ENCODE measurements at regions not wholly inside any gene's neighbourhood (a gene's known extent, or its start where the extent isn't known, plus 50 kb on each side); places are given as distances from the start of the nearest gene placed in this dataset.

- in situ Hi-C loops (cut with MboI; ENCODE audit: low pct_unique_long_range_greater_than_20kb, low sequenced_read_pairs, unreplicated experiment), result loop anchor here (25.0 kb wide), 1 partner anchor 618 kb away; no protein-coding TSS in a partner anchor
- no peak for DNase-seq (ENCODE audit: low spot score)
- TF ChIP-seq CTCF (IDR thresholded peaks at IDR 0.05; ENCODE audit: extremely low read depth, insufficient read depth, missing control alignments), result no peak
Observed at GRCh38 chr4:53805291-53805690, 214.0 kb upstream of the LNX1 start.

- in situ Hi-C loops (cut with MboI; ENCODE audit: low pct_unique_long_range_greater_than_20kb, low sequenced_read_pairs, unreplicated experiment), result loop anchor here (25.0 kb wide), 1 partner anchor 617 kb away; no protein-coding TSS in a partner anchor
- TF ChIP-seq CTCF (IDR thresholded peaks at IDR 0.05; ENCODE audit: extremely low read depth, insufficient read depth, missing control alignments), result peak; percentile 72
- DNase-seq (ENCODE audit: low spot score), result peak; percentile 43
Observed at GRCh38 chr4:53804719-53805118, 213.4 kb upstream of the LNX1 start.

GRCh38 chr4:53802500-53802899, 211.2 kb upstream of the LNX1 start:
- no peak for TF ChIP-seq CTCF (IDR thresholded peaks at IDR 0.05; ENCODE audit: extremely low read depth, insufficient read depth, missing control alignments)
- DNase-seq (ENCODE audit: low spot score), result no peak
- in situ Hi-C loops (cut with MboI; ENCODE audit: low pct_unique_long_range_greater_than_20kb, low sequenced_read_pairs, unreplicated experiment), result loop anchor here (25.0 kb wide), 1 partner anchor 615 kb away; no protein-coding TSS in a partner anchor

- in situ Hi-C loops (cut with MboI; ENCODE audit: low pct_unique_long_range_greater_than_20kb, low sequenced_read_pairs, unreplicated experiment), result loop anchor here (25.0 kb wide), 1 partner anchor 614 kb away; no protein-coding TSS in a partner anchor
- no peak for TF ChIP-seq CTCF (IDR thresholded peaks at IDR 0.05; ENCODE audit: extremely low read depth, insufficient read depth, missing control alignments)
- no peak for DNase-seq (ENCODE audit: low spot score)
Observed at GRCh38 chr4:53801373-53801772, 210.1 kb upstream of the LNX1 start.

GRCh38 chr4:53800741-53801140, 209.5 kb upstream of the LNX1 start:
- no peak for TF ChIP-seq CTCF (IDR thresholded peaks at IDR 0.05; ENCODE audit: extremely low read depth, insufficient read depth, missing control alignments)

GRCh38 chr4:53793096-53793495, 201.8 kb upstream of the LNX1 start:
- TF ChIP-seq CTCF (IDR thresholded peaks at IDR 0.05; ENCODE audit: extremely low read depth, insufficient read depth, missing control alignments), result no peak
- in situ Hi-C loops (cut with MboI; ENCODE audit: low pct_unique_long_range_greater_than_20kb, low sequenced_read_pairs, unreplicated experiment), result no loop called here

More at GRCh38 chr4:53800741-53801140, 209.5 kb upstream of the LNX1 start:
- in situ Hi-C loops (cut with MboI; ENCODE audit: low pct_unique_long_range_greater_than_20kb, low sequenced_read_pairs, unreplicated experiment), result loop anchor here (25.0 kb wide), 1 partner anchor 613 kb away; no protein-coding TSS in a partner anchor
- no peak for DNase-seq (ENCODE audit: low spot score)

More at GRCh38 chr4:53793096-53793495, 201.8 kb upstream of the LNX1 start:
- no peak for DNase-seq (ENCODE audit: low spot score)
